H1 (cell line): ENCODE measurements at regions not wholly inside any gene's neighbourhood (a gene's known extent, or its start where the extent isn't known, plus 50 kb on each side); places are given as distances from the start of the nearest gene placed in this dataset.

Experiments
- CHD7 ChIP-seq: fragments of 300-600 bp; sonication (generic); IDR thresholded peaks from 2 replicates; pipeline ENCODE4 v1.7.1; 2012; ENCODE audit warnings: low read length, moderate library complexity, mild to moderate bottlenecking, inconsistent platforms; ENCODE audit not compliant: insufficient replicate concordance
- FOSL1 ChIP-seq: IDR thresholded peaks from 2 replicates; pipeline ENCODE4 v1.6.1; 2011; ENCODE audit warnings: mild to moderate bottlenecking, low read depth, low read length, moderate library complexity; ENCODE audit not compliant: insufficient read depth

GRCh38 chr2:128549094-128549493 is 230.4 kb upstream of the HS6ST1 start (continued):
- TF ChIP-seq CHD7: no peak
- TF ChIP-seq FOSL1: no peak
- TF ChIP-seq, all 59 proteins: peak for 0
